Mesothelial cell of epicardium (in vitro differentiated cells): ENCODE measurements at regions not wholly inside any gene's neighbourhood (a gene's known extent, or its start where the extent isn't known, plus 50 kb on each side); places are given as distances from the start of the nearest gene placed in this dataset.

Experiments
- DNase-seq, 2 experiments: peaks; one replicate each; pipeline ENCODE4 v3.0.0; 2021; ENCODE audit warnings: low spot score in 2 of 2; ENCODE audit not compliant: unreplicated experiment in 2 of 2
- H3K27ac Mint-ChIP-seq: 2 replicates; pipeline ENCODE4 v1.8.0; 2021; ENCODE audit warnings: mixed read lengths
- H3K27me3 Mint-ChIP-seq: 2 replicates; pipeline ENCODE4 v1.8.0; 2021; ENCODE audit warnings: low read depth, mixed read lengths
- H3K36me3 Mint-ChIP-seq: 2 replicates; pipeline ENCODE4 v1.8.0; 2021; ENCODE audit warnings: mixed read lengths
- H3K4me1 Mint-ChIP-seq: 2 replicates; pipeline ENCODE4 v1.8.0; 2021; ENCODE audit warnings: mixed read lengths
- H3K4me3 Mint-ChIP-seq: 2 replicates; pipeline ENCODE4 v1.8.0; 2021; ENCODE audit warnings: mild to moderate bottlenecking, moderate library complexity, mixed read lengths
- H3K9me3 Mint-ChIP-seq: 2 replicates; pipeline ENCODE4 v1.8.0; 2021; ENCODE audit warnings: mixed read lengths
- TF ChIP-seq, protein P1 (sequence below): fragments of 200-600 bp; sonication (generic); IDR thresholded peaks from one replicate; pipeline ENCODE4 v1.5.0; 2021; ENCODE audit warnings: antibody characterized with exemption; ENCODE audit not compliant: unreplicated experiment

DNA sequence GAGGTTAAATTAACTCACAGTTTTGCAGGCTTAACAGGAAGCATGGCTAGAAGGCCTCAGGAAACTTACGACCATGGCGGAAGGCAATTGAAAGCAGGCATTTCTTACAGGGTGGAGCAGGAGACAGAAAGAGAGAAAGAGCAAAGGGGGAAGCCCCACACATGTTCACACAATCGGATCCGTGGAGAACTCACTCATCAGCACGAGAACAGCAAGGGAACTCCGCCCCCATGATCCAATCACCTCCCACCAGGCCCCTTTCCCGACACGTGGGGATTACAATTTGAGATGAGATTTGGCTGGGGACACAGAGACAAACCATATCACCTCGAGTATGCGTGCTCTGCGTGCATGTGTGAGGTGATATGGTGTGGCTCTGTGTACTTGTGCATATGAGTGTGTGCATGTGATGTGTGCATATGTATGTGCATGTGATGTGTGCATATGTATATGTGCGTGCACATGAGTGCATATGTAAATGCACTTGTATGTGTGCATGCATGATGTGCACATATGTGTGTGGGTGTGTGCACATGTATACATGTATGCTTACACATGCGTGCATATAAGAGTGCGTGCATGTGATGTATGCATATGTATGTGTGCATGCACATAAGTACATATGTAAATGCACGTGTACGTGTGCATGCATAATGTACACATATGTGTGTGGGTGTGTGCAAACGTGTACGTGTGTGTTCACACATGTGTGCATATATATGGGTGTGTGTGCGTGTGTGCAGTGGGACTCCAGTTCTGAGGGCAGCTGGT lies 108.7 kb upstream of the HDAC4 start:
- TF ChIP-seq, protein P1, sequence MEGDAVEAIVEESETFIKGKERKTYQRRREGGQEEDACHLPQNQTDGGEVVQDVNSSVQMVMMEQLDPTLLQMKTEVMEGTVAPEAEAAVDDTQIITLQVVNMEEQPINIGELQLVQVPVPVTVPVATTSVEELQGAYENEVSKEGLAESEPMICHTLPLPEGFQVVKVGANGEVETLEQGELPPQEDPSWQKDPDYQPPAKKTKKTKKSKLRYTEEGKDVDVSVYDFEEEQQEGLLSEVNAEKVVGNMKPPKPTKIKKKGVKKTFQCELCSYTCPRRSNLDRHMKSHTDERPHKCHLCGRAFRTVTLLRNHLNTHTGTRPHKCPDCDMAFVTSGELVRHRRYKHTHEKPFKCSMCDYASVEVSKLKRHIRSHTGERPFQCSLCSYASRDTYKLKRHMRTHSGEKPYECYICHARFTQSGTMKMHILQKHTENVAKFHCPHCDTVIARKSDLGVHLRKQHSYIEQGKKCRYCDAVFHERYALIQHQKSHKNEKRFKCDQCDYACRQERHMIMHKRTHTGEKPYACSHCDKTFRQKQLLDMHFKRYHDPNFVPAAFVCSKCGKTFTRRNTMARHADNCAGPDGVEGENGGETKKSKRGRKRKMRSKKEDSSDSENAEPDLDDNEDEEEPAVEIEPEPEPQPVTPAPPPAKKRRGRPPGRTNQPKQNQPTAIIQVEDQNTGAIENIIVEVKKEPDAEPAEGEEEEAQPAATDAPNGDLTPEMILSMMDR = no peak
- H3K4me1 Mint-ChIP-seq = peaks cover 5% of the 10 kb centered on the region
- no peak for DNase-seq
- no peak overlapping the region for H3K27ac Mint-ChIP-seq
- H3K27me3 Mint-ChIP-seq = peaks cover 1% of the 10 kb centered on the region
- no peaks in the 10 kb centered on the region for H3K9me3 Mint-ChIP-seq
- H3K4me3 Mint-ChIP-seq = no peak overlapping the region
- H3K36me3 Mint-ChIP-seq = no peaks in the 10 kb centered on the region

DNA sequence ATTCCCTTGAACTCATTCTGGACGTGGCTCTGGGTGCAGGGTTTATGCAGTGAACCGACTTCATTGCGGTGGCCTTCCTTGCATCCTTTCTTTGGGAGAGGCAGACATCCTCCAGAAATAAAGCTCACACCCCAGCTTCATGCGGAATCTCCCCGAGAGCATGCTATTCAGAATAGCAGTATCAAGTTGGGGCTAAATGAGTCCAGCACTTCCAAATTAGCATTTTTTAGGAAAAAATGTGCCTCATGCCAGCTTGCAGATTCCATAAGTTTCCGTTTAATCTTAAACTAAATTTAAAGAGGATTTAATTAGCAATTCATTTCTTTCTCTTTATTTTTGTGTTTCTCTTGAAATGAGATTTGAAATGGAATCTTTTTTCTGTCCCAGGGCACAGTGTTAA lies 107.4 kb upstream of the HDAC4 start:
- TF ChIP-seq, protein P1 = no peak
- peaks cover 5% of the 10 kb centered on the region for H3K4me1 Mint-ChIP-seq
- H3K27me3 Mint-ChIP-seq = peaks cover 1% of the 10 kb centered on the region
- no peaks in the 10 kb centered on the region for H3K9me3 Mint-ChIP-seq
- H3K27ac Mint-ChIP-seq = no peak overlapping the region
- no peaks in the 10 kb centered on the region for H3K36me3 Mint-ChIP-seq
- H3K4me3 Mint-ChIP-seq = no peak overlapping the region
- DNase-seq = no peak

DNA sequence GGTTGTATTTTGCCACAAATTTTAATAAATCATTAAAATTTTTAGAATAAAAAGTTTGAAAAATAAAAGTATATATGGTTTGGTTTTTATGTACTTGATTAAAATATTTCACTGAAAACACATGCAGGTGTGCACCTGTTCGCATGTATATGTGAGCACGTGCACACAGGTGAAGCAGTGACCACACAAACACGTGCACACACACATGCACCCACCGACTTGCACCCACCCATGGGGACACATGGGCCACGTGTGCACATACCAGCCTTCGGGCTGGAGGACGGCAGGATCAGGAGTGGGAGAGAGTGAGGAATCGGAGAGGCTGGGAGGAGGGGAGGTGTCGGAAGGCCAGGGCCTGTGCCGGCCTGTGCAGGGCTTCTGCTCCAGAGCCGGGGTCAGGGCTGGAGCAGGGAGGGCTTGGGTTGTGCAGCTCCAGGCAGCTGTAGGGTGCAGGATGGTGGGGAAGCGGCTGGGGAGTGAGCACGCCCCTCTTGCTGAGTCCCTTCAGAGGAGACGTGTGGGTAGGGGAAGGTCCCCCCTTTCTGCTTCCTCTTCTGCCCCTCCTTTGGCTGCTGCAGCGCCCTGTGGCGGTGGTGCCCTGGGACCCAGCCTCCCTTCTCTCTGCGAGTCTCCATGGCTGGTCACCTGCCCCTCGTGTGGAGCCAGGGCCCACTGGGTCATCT lies 106.9 kb upstream of the HDAC4 start:
- Mint-ChIP-seq H3K9me3 (no peaks in the 10 kb centered on the region), H3K4me1 (peaks cover 5% of the 10 kb centered on the region), H3K36me3 (no peaks in the 10 kb centered on the region), H3K4me3 (no peak overlapping the region), H3K27me3 (peaks cover 1% of the 10 kb centered on the region), H3K27ac (no peak overlapping the region)
- no peak for DNase-seq
- TF ChIP-seq, protein P1 = no peak

DNA sequence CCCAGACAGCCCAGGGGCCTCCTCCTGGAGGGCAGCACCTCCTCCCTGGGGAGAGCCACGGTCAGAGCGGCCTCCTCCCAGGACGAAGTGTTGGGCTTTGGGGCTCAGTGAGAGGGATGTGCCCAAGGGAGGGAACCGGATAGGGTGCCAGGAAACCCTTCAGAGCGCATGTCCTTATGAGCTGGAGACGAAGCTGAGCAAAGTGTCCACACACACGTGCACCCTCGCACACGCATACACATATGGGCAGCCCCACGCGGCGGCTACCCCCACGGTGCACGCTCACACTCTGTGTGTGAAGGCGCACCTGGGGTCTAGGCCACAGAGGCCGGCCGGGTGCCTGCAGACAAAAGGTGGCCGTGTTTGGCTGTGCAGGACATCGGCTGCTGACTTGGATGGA lies 106.1 kb upstream of the HDAC4 start:
- H3K27ac Mint-ChIP-seq = no peak overlapping the region
- DNase-seq = no peak
- TF ChIP-seq, protein P1 = no peak
- no peaks in the 10 kb centered on the region for H3K9me3 Mint-ChIP-seq
- no peak overlapping the region for H3K4me3 Mint-ChIP-seq
- no peaks in the 10 kb centered on the region for H3K36me3 Mint-ChIP-seq
- H3K4me1 Mint-ChIP-seq = peaks cover 5% of the 10 kb centered on the region
- peaks cover 1% of the 10 kb centered on the region for H3K27me3 Mint-ChIP-seq

DNA sequence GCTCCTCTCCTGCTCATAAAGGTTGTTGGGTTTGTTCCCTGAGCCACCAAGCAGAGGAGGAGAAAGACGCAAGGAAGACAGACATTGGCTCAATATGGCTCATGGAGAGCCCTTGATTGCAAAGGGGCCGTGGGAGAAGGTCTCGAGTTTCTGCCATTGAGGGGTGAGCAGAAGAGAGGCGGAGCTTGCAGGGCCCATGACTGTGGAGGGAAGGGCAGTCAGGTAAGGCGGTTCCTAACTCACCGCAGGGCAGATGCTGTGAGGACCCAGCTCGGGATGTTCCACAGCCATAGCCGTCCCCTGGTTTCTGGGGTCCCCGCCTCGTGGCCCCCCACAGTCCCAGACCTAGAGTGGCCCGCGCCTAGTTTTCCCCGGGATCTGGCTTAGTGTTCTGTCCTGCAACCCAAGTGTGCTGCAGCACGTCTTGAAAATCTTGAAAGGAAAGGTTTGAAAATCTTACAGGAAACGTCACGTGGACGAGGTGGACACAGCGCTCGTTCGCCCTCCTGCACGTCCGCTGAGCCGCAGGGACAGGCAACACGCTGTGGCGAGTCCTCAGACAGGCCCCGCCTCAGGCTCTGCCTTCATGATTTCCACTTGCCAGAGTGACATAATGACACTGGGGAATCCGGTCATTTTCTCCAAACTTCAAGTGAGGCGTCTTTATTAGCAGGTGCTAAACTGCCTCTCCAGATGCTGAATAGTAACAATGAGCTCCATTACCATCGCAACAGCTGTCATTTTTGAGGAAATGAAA lies 105.5 kb upstream of the HDAC4 start:
- no peak overlapping the region for H3K27ac Mint-ChIP-seq

More for the DNA sequence above, 105.5 kb upstream of the HDAC4 start:
- DNase-seq = no peak
- Mint-ChIP-seq H3K4me1 (peaks cover 5% of the 10 kb centered on the region), H3K9me3 (no peaks in the 10 kb centered on the region), H3K4me3 (no peak overlapping the region), H3K36me3 (no peaks in the 10 kb centered on the region), H3K27me3 (peaks cover 1% of the 10 kb centered on the region)
- TF ChIP-seq, protein P1 = no peak
